ENCODE measurements at regions not wholly inside any gene's neighbourhood (a gene's known extent, or its start where the extent isn't known, plus 50 kb on each side); places are given as distances from the start of the nearest gene placed in this dataset.

DNA sequence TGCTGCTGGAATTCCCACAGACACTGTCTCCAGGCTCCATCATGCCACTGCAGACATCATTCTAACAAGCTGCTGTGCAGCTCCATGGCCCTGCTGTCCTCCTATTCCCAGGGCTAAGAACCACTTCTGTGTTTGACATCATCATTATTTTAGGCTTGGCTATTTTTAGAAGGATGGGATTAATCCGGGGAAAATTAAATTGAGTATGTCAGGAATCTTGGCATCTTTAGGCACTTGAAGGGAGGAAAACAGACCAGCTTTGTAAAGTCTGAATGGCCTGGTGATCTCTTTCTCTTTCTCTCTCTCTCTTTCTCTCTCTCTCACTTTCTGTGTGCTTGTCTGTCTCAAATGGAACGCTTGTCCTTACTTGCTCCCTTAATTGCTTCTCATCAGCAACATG lies 568.3 kb upstream of the FLRT2 start:
- no peak overlapping the region for H3K4me2 ChIP-seq
- no peaks in the 10 kb centered on the region for H3K27me3 ChIP-seq (ENCODE audit: insufficient read depth, low read depth)
- no peaks in the 10 kb centered on the region for H3K36me3 ChIP-seq (ENCODE audit: insufficient read depth)
- H3K27ac ChIP-seq: no peak overlapping the region
- no peaks in the 10 kb centered on the region for H4K20me1 ChIP-seq (ENCODE audit: insufficient read depth)
- H3K4me1 ChIP-seq (ENCODE audit: low read depth, poor library complexity, severe bottlenecking): no peaks in the 10 kb centered on the region
- H2AFZ ChIP-seq (ENCODE audit: low read depth): no peak overlapping the region
- H3K9ac ChIP-seq: no peak overlapping the region
- TF ChIP-seq, protein P1, sequence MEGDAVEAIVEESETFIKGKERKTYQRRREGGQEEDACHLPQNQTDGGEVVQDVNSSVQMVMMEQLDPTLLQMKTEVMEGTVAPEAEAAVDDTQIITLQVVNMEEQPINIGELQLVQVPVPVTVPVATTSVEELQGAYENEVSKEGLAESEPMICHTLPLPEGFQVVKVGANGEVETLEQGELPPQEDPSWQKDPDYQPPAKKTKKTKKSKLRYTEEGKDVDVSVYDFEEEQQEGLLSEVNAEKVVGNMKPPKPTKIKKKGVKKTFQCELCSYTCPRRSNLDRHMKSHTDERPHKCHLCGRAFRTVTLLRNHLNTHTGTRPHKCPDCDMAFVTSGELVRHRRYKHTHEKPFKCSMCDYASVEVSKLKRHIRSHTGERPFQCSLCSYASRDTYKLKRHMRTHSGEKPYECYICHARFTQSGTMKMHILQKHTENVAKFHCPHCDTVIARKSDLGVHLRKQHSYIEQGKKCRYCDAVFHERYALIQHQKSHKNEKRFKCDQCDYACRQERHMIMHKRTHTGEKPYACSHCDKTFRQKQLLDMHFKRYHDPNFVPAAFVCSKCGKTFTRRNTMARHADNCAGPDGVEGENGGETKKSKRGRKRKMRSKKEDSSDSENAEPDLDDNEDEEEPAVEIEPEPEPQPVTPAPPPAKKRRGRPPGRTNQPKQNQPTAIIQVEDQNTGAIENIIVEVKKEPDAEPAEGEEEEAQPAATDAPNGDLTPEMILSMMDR (conservative IDR thresholded peaks at IDR 0.05; ENCODE audit: low read depth, low read length): no peak
- no peaks in the 10 kb centered on the region for H3K79me2 ChIP-seq (ENCODE audit: insufficient read depth, low read depth)
- no peak overlapping the region for H3K4me3 ChIP-seq (IDR thresholded peaks at IDR 0.05; ENCODE audit: insufficient read depth, low read depth, low read length)

DNA sequence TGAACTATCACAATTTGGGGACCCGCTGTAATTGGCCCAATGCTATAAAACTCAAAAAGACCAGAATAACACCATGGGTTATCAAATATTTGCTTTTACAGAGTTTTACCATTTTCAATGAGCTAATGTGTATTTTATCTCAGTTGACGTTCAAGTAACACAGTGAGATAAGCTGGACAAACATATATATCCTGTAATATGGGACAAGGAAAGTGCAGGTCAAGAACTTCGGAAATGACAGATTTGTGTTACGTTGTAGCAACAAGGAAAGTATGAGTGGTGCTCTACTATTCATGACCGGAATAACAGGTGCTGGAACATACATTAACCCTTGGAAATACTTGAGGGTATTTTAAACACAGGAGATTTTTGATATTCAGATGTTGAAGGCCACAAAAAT lies 566.4 kb upstream of the FLRT2 start:
- TF ChIP-seq, protein P1 (conservative IDR thresholded peaks at IDR 0.05; ENCODE audit: low read depth, low read length): no peak

DNA sequence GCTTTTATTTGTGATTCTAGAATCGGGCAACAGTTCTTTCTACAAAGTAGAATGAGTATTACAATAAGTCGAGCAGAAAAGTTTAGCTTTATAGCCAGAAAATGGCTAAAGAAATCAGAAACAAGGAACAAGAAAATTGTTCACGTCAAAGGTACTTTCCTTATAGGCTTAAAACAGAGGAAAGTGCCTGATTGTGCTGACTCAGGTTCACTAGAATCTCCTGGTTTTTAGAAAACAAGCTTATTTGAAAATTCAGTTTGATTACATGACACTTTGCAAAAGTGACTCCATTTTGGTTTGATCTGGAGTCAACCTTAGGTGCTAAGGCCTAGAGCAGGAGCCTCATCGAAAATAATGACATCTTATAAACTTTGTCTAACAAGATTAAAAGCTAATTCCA lies 564.7 kb upstream of the FLRT2 start:
- H3K4me1 ChIP-seq (ENCODE audit: low read depth, poor library complexity, severe bottlenecking): no peaks in the 10 kb centered on the region
- TF ChIP-seq, protein P1 (conservative IDR thresholded peaks at IDR 0.05; ENCODE audit: low read depth, low read length): no peak
- no peaks in the 10 kb centered on the region for H3K79me2 ChIP-seq (ENCODE audit: insufficient read depth, low read depth)
- no peaks in the 10 kb centered on the region for H4K20me1 ChIP-seq (ENCODE audit: insufficient read depth)
- no peak overlapping the region for H3K4me2 ChIP-seq
- H3K27me3 ChIP-seq (ENCODE audit: insufficient read depth, low read depth): no peaks in the 10 kb centered on the region
- H2AFZ ChIP-seq (ENCODE audit: low read depth): no peak overlapping the region
- no peak overlapping the region for H3K9ac ChIP-seq
- no peak overlapping the region for H3K4me3 ChIP-seq (IDR thresholded peaks at IDR 0.05; ENCODE audit: insufficient read depth, low read depth, low read length)
- no peak overlapping the region for H3K27ac ChIP-seq
- H3K36me3 ChIP-seq (ENCODE audit: insufficient read depth): no peaks in the 10 kb centered on the region

More for the DNA sequence above, 566.4 kb upstream of the FLRT2 start:
- Histone ChIP-seq H2AFZ (ENCODE audit: low read depth) (no peak overlapping the region), H3K4me2 (no peak overlapping the region), H3K36me3 (ENCODE audit: insufficient read depth) (no peaks in the 10 kb centered on the region), H3K9ac (no peak overlapping the region), H3K79me2 (ENCODE audit: insufficient read depth, low read depth) (no peaks in the 10 kb centered on the region), H3K4me1 (ENCODE audit: low read depth, poor library complexity, severe bottlenecking) (no peaks in the 10 kb centered on the region), H3K27ac (no peak overlapping the region), H4K20me1 (ENCODE audit: insufficient read depth) (no peaks in the 10 kb centered on the region), H3K4me3 (IDR thresholded peaks at IDR 0.05; ENCODE audit: insufficient read depth, low read depth, low read length) (no peak overlapping the region), H3K27me3 (ENCODE audit: insufficient read depth, low read depth) (no peaks in the 10 kb centered on the region)

DNA sequence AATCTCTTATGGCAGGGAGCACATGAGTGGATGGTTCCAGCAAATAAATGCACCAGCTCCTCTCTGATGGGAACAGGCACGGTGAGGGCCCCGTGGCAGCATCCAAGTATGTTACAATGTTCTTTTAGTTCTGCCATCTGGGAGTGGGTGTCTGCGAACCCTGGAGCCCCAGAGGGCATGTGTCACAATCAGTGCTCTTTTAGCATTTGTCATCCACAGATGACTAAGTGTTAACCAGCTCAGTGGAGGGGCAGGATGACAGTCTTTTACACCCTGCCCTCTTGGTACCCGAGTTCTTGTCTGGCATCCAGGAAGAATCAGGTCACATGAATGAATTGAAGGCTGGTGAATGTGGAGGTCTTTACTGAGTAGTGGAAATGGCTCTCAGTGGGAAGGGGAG lies 560.4 kb upstream of the FLRT2 start:
- Histone ChIP-seq H3K27ac (no peak overlapping the region), H3K79me2 (ENCODE audit: insufficient read depth, low read depth) (no peaks in the 10 kb centered on the region), H3K9ac (no peak overlapping the region), H3K27me3 (ENCODE audit: insufficient read depth, low read depth) (no peaks in the 10 kb centered on the region), H3K4me1 (ENCODE audit: low read depth, poor library complexity, severe bottlenecking) (no peaks in the 10 kb centered on the region), H4K20me1 (ENCODE audit: insufficient read depth) (no peaks in the 10 kb centered on the region), H3K36me3 (ENCODE audit: insufficient read depth) (no peaks in the 10 kb centered on the region), H2AFZ (ENCODE audit: low read depth) (no peak overlapping the region), H3K4me2 (no peak overlapping the region), H3K4me3 (IDR thresholded peaks at IDR 0.05; ENCODE audit: insufficient read depth, low read depth, low read length) (no peak overlapping the region)
- TF ChIP-seq, protein P1 (conservative IDR thresholded peaks at IDR 0.05; ENCODE audit: low read depth, low read length): no peak
